Fibroblast of skin of scalp (primary cell): ENCODE measurements at regions not wholly inside any gene's neighbourhood (a gene's known extent, or its start where the extent isn't known, plus 50 kb on each side); places are given as distances from the start of the nearest gene placed in this dataset.

Experiments used
- DNase-seq: peaks from one replicate; pipeline ENCODE4 v3.0.0-alpha.2; 2013

DNA sequence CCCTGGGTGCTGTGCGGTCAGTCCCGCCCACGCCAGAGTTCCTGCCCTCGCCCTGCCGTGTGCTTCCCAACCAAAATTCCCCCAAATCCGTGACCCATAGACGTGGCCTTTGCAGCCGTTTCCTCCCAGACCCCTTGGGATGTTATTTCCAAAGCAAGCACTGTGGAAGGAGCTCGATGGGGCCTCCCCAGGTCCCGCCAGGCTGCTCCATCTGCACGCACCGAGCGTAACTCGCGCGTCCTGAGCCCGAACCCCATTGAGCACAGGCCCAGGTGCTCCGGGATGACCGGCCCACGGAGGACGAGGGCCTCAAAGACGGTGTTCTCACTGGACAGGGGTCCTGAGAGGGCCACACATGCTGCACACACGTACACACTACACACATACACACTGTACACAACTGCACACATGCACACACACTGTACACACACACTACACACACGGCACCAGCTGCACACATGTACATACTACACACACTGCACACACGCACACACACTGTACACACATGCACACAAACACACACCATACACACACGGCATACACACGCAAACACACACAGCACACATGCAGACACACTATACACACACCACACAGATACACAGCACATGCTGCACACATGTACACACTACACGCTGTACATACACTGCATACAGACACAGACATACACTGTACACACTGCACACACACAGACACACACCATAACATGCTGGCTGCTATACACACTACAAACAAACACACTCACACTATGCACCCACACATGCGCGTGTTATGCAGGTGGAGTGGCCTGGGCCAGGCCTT is 431.2 kb upstream of the SALL3 start:
- no peak for DNase-seq

- DNase-seq = no peak
Observed at GRCh38 chr18:78549971-78550370, 429.6 kb upstream of the SALL3 start.

DNA sequence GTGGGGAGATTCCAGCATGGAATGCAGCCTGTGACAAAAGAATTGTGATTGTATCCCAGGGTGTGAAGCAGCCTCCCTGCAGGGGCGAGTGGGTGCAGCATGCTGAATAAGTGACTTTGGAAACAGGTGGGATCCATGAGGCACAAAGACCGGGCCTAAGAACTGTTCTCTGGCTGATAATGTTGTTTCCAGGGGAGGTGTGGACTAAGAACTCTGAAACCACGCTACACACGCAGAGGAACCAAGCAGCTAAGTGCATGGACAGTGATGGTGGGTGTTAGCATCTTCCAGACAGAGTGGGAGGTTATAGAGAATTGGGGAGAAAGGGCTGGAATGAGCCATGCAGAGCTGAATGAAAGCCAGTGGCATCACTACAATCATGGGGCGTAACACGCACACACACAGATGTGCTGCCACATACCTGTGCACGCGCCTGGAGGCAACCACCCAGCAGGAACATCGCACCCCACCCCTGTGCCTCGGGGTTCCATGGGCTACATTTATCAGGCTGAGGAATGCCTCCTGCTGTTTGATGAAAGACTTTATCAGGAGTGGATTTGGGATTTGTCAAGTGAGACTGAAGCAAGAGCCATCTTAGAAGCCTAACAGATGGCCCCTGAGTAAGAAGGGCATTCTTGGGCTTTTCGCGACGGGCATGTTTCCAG is 424.5 kb upstream of the SALL3 start:
- no peak for DNase-seq

GRCh38 chr18:78557371-78557770 is 422.2 kb upstream of the SALL3 start:
- no peak for DNase-seq

GRCh38 chr18:78558101-78558810 is 421.4 kb upstream of the SALL3 start:
- no peak for DNase-seq

DNA sequence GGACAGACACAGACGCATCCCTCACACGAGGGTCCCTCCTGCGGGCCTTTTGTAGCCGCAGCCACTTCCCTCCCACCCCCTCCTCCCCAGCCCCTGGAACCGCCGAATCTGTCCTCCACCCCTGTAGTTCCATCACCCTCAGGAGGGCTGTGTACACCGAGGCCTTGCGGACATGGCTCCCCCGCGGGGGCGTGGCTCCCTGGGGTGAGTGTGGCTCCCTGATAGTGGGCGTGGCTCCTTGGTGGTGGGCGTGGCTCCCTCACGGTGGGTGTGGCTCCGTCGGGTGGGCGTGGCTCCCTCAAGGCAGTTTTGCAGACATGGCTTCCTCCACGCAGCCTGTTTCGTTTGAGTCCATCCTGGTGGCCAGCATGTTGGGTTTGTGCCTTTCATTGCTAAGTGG is 420.7 kb upstream of the SALL3 start:
- DNase-seq = no peak

GRCh38 chr18:78559584-78559983 is 420.0 kb upstream of the SALL3 start:
- DNase-seq = no peak

GRCh38 chr18:78561757-78562510 is 417.7 kb upstream of the SALL3 start:
- no peak for DNase-seq

DNA sequence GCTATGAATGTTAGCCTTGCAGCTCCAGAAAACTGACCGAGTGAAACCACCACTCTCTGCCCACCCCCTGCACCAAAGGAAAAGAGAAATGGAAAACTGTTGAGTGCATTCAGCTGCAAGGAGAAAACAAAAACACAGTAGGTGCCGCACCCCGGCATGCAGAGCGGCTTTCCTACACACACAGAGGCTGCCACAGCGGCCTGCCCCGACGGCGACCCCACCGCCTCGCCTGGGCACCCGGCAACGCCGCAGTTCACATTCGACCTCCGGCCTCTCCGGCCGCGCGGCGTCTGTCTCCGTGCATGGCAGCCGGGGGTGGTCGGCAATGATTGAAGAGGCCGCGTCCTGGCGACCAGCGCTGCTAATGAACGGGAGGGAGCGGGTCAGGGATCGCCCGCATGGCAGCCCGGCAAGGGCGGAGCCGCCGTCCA is 417.1 kb upstream of the SALL3 start:
- DNase-seq = no peak

GRCh38 chr18:78563110-78563509 is 416.5 kb upstream of the SALL3 start:
- DNase-seq = no peak

GRCh38 chr18:78564030-78564429 is 415.6 kb upstream of the SALL3 start:
- no peak for DNase-seq

- DNase-seq = no peak
Observed at GRCh38 chr18:78564518-78564917, 415.1 kb upstream of the SALL3 start.

GRCh38 chr18:78565240-78565639 is 414.4 kb upstream of the SALL3 start:
- DNase-seq = no peak

GRCh38 chr18:78566065-78566464 is 413.6 kb upstream of the SALL3 start:
- no peak for DNase-seq

- DNase-seq = no peak
Observed at GRCh38 chr18:78566720-78567119, 412.9 kb upstream of the SALL3 start.

DNA sequence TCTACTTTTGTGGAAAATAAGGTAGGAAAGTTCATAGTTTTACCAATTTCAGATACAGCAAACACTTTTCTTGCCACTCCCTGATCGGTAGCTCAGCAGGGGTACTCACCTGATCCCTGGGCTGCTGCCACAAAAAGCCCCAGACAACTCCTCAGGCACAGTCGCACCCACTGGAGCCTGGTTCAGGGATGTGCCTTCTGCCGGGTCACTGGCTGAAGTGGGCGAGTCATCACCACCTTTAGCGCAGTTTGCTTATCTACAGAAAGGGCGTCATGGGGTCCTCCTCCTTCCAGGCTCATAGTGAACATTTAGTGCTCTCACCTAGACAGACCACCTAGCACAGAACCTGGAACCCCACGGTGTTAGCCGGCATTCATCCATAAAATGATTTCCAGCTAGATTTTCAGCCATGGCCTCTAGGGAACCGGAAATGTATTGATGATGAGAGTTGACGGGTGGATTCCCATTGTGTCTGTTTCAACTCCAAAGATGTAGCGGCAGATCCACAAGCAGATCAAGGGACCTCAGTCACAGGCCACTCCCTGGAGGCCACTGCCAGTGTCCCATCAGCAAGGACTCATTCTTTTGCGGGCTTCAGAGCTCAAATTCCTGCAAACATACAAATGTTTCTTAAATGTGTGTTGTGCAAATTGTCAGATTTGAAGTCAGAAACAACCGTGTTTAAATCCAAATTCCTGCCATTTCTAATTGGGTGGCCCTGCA is 408.4 kb upstream of the SALL3 start:
- DNase-seq = no peak

- DNase-seq = no peak
Observed at GRCh38 chr18:78571831-78572347, 407.7 kb upstream of the SALL3 start.

GRCh38 chr18:78573773-78574172 is 405.8 kb upstream of the SALL3 start:
- no peak for DNase-seq

- DNase-seq = no peak
Observed at GRCh38 chr18:78576967-78577366, 402.7 kb upstream of the SALL3 start.

GRCh38 chr18:78579449-78579848 is 400.2 kb upstream of the SALL3 start:
- no peak for DNase-seq

- DNase-seq = no peak
Observed at GRCh38 chr18:78579854-78580577, 399.6 kb upstream of the SALL3 start.
